HepG2 (cell line): ENCODE measurements at regions not wholly inside any gene's neighbourhood (a gene's known extent, or its start where the extent isn't known, plus 50 kb on each side); places are given as distances from the start of the nearest gene placed in this dataset.

Experiments used
- ATAC-seq: fragments of 200-7000 bp; cut with Tn5 transposase; 3 replicates; pipeline ENCODE4 v1.9.1; 2020; ENCODE audit warnings: mild to moderate bottlenecking, moderate library complexity
- BruUV-seq: library from RNA; stranded (reverse); fragments of 400-500 nt; replicated peaks from 2 replicates; lab custom pipeline; 2021; lab: Mats Ljungman, UMichigan
- CTCF ChIA-PET: fragments of 300-600 bp; formaldehyde crosslinking; extraction: SDS; loops from one replicate; lab custom pipeline; 2021; ENCODE audit warnings: low total read pairs, inconsistent platforms, low intra/inter-chr PET ratio; lab: Yijun Ruan, JAX
- POLR2A ChIA-PET: fragments of 350-600 bp; sonication (Branson Sonifier 250); formaldehyde crosslinking; loops from one replicate; lab custom pipeline; 2020; ENCODE audit warnings: antibody characterized with exemption, inconsistent platforms; lab: Yijun Ruan, JAX
- DNase-seq: peaks from one replicate; pipeline ENCODE4 v3.0.0-alpha.2; 2015; ENCODE audit warnings: low spot score
- FAIRE-seq: peaks from 3 replicates; lab custom pipeline; 2011; peaks lifted over from hg19 to GRCh38; lab: Jason Lieb, UNC
- H2AFZ ChIP-seq: one replicate; pipeline ENCODE4 v1.6.1; 2011; ENCODE audit warnings: low read length, inconsistent platforms
- H3K27ac ChIP-seq: fragments of 300-600 bp; 3 replicates; pipeline ENCODE4 v1.8.0; 2011; ENCODE audit warnings: mixed run types, mild to moderate bottlenecking, mixed read lengths, low read length, inconsistent platforms; ENCODE audit not compliant: insufficient read depth; ENCODE audit errors: extremely low read length
- H3K27me3 ChIP-seq, 2 experiments: fragments of 200-600 bp in 1 of 2; 2 replicates in 1 of 2; 3 replicates in 1 of 2; pipeline versions ENCODE4 v1.6.0 to v1.8.0; 2011; ENCODE audit warnings: low read length in 2 of 2, mild to moderate bottlenecking in 2 of 2, moderate library complexity in 2 of 2, inconsistent platforms in 1 of 2; ENCODE audit not compliant: insufficient read depth in 2 of 2, control insufficient read depth in 1 of 2
- H3K36me3 ChIP-seq, 2 experiments: fragments of 200-600 bp in 1 of 2; replicated peaks in 1 of 2; 2 replicates in 1 of 2; 3 replicates in 1 of 2; pipeline versions ENCODE4 v1.5.1 to v1.8.0; 2011; ENCODE audit warnings: low read length in 2 of 2, inconsistent platforms in 1 of 2; ENCODE audit not compliant: insufficient read depth in 2 of 2, control insufficient read depth in 1 of 2
- H3K4me1 ChIP-seq: 2 replicates; pipeline ENCODE4 v1.5.1; 2012; ENCODE audit warnings: low read length, inconsistent platforms; ENCODE audit not compliant: insufficient read depth
- H3K4me2 ChIP-seq: 2 replicates; pipeline ENCODE4 v1.6.0; 2011; ENCODE audit warnings: low read depth, low read length, inconsistent platforms
- H3K4me3 ChIP-seq, 3 experiments: fragments of 200-600 bp in 1 of 3; sonication (generic), shearing (Covaris generic) in 1 of 3; replicated peaks in 1 of 3; 2 replicates each; pipeline ENCODE4 v1.5.1; 2011 to 2016; ENCODE audit warnings: low read length in 3 of 3, inconsistent platforms in 2 of 3, low read depth in 2 of 3, mild to moderate bottlenecking in 2 of 3, control low read depth in 1 of 3, mixed read lengths in 1 of 3; ENCODE audit not compliant: insufficient read depth in 1 of 3
- H3K79me2 ChIP-seq: one replicate; pipeline ENCODE4 v1.6.1; 2011; ENCODE audit warnings: low read length, inconsistent platforms; ENCODE audit not compliant: insufficient read depth
- H3K9ac ChIP-seq: 2 replicates; pipeline ENCODE4 v1.6.0; 2011; ENCODE audit warnings: mild to moderate bottlenecking, low read depth, low read length, inconsistent platforms; ENCODE audit not compliant: insufficient read depth
- H3K9me3 ChIP-seq: 2 replicates; pipeline ENCODE4 v1.5.1; 2012; ENCODE audit warnings: mild to moderate bottlenecking, low read length
- H4K20me1 ChIP-seq: 2 replicates; pipeline ENCODE4 v1.6.0; 2011; ENCODE audit warnings: inconsistent platforms, mild to moderate bottlenecking, low read length, moderate library complexity; ENCODE audit not compliant: insufficient read depth
- BCL6 ChIP-seq: IDR thresholded peaks from 2 replicates; pipeline ENCODE4 v1.6.1; 2016; ENCODE audit warnings: missing genetic modification reagents, missing compliant biosample characterization
- ELF1 ChIP-seq: sonication (generic); formaldehyde crosslinking; IDR thresholded peaks from 2 replicates; pipeline ENCODE4 v1.4.0; 2020; ENCODE audit warnings: missing genetic modification reagents
- GFI1 ChIP-seq: sonication (generic); formaldehyde crosslinking; IDR thresholded peaks from 2 replicates; pipeline ENCODE4 v1.5.0; 2020; ENCODE audit warnings: missing genetic modification reagents, mild to moderate bottlenecking, borderline replicate concordance
- ISX ChIP-seq: sonication (generic); formaldehyde crosslinking; conservative IDR thresholded peaks from 2 replicates; pipeline ENCODE4 v1.5.0; 2020; ENCODE audit warnings: missing genetic modification reagents
- NFIB ChIP-seq: sonication (generic); formaldehyde crosslinking; IDR thresholded peaks from 2 replicates; pipeline ENCODE4 v1.9.0; 2021; ENCODE audit warnings: missing genetic modification reagents, mild to moderate bottlenecking, borderline replicate concordance
- NFIC ChIP-seq: IDR thresholded peaks from 2 replicates; pipeline ENCODE4 v1.6.1; 2012; ENCODE audit warnings: mild to moderate bottlenecking, low read length, inconsistent platforms
- RARA ChIP-seq: IDR thresholded peaks from 2 replicates; pipeline ENCODE4 v1.6.1; 2016; ENCODE audit warnings: missing genetic modification reagents, missing compliant biosample characterization
- SMAD9 ChIP-seq: sonication (generic); formaldehyde crosslinking; IDR thresholded peaks from 2 replicates; pipeline ENCODE4 v1.5.1; 2020; ENCODE audit warnings: mild to moderate bottlenecking, missing genetic modification reagents
- TBX2 ChIP-seq: sonication (generic); formaldehyde crosslinking; IDR thresholded peaks from 2 replicates; pipeline ENCODE4 v1.5.0; 2020; ENCODE audit warnings: missing genetic modification reagents, mild to moderate bottlenecking, borderline replicate concordance
- ZNF232 ChIP-seq: sonication (generic); formaldehyde crosslinking; IDR thresholded peaks from 2 replicates; pipeline ENCODE4 v1.4.0; 2020; ENCODE audit warnings: missing genetic modification reagents, borderline replicate concordance
- ZNF3 ChIP-seq: IDR thresholded peaks from 2 replicates; pipeline ENCODE4 v1.7.0; 2017; ENCODE audit warnings: inconsistent platforms
- ZNF343 ChIP-seq: sonication (generic); formaldehyde crosslinking; IDR thresholded peaks from 2 replicates; pipeline ENCODE4 v1.4.0; 2020; ENCODE audit warnings: mild to moderate bottlenecking, missing genetic modification reagents
- ZNF556 ChIP-seq: sonication (generic); formaldehyde crosslinking; IDR thresholded peaks from 2 replicates; pipeline ENCODE4 v1.4.0; 2020; ENCODE audit warnings: mild to moderate bottlenecking, missing genetic modification reagents, borderline replicate concordance
- ZNF616 ChIP-seq: sonication (generic); formaldehyde crosslinking; IDR thresholded peaks from 2 replicates; pipeline ENCODE4 v1.5.0; 2020; ENCODE audit warnings: low read depth, mild to moderate bottlenecking, missing genetic modification reagents
- ZNF629 ChIP-seq: sonication (generic); formaldehyde crosslinking; conservative IDR thresholded peaks from 2 replicates; pipeline ENCODE4 v1.5.0; 2020; ENCODE audit warnings: missing genetic modification reagents
- ZNF674 ChIP-seq: sonication (generic); formaldehyde crosslinking; IDR thresholded peaks from 2 replicates; pipeline ENCODE4 v1.5.0; 2020; ENCODE audit warnings: low read depth, mild to moderate bottlenecking, missing genetic modification reagents
- ZNF703 ChIP-seq: sonication (generic); formaldehyde crosslinking; IDR thresholded peaks from 2 replicates; pipeline ENCODE4 v1.5.1; 2020; ENCODE audit warnings: missing genetic modification reagents, mild to moderate bottlenecking, moderate library complexity, borderline replicate concordance
- ZNF776 ChIP-seq: sonication (generic); formaldehyde crosslinking; IDR thresholded peaks from 2 replicates; pipeline ENCODE4 v1.4.0; 2020; ENCODE audit warnings: mild to moderate bottlenecking, missing genetic modification reagents
- ZNF816 ChIP-seq: sonication (generic); formaldehyde crosslinking; IDR thresholded peaks from 2 replicates; pipeline ENCODE4 v1.8.0; 2022; ENCODE audit warnings: missing genetic modification reagents, mild to moderate bottlenecking, borderline replicate concordance
- ZZZ3 ChIP-seq: sonication (generic); formaldehyde crosslinking; IDR thresholded peaks from 2 replicates; pipeline ENCODE4 v1.4.0; 2020; ENCODE audit warnings: missing genetic modification reagents, mild to moderate bottlenecking, borderline replicate concordance
- WGBS: methylation state at CpG from one replicate; pipeline ENCODE4 v1.1.6; 2017; ENCODE audit warnings: low lambda C conversion rate; 5-methylcytosine and 5-hydroxymethylcytosine counted together
- in situ Hi-C: cut with HindIII; loops from 2 replicates; pipeline ENCODE4 v1.10.0; 2017; ENCODE audit warnings: low pct_unique_long_range_greater_than_20kb; ENCODE audit not compliant: extremely low pct_ligation_motif_present
- intact Hi-C: fragments of 100-400 bp; cut with micrococcal nuclease; formaldehyde crosslinking; loops from one replicate; pipeline ENCODE4 v1.10.0; 2022; ENCODE audit not compliant: unreplicated experiment
- TF ChIP-seq, protein P1 (sequence below): sonication (generic); formaldehyde crosslinking; conservative IDR thresholded peaks from 2 replicates; pipeline ENCODE4 v1.8.1; 2023; ENCODE audit warnings: missing genetic modification reagents
- TF ChIP-seq, protein P2 (sequence below): fragments of 450-650 bp; IDR thresholded peaks from 2 replicates; pipeline ENCODE4 v1.6.1; 2017
- TF ChIP-seq, protein P3 (sequence below): IDR thresholded peaks from 2 replicates; pipeline ENCODE4 v1.6.1; 2016; ENCODE audit warnings: control low read depth

GRCh38 chr1:38430949-38431348 lies 384.4 kb upstream of the POU3F1 start (continued):
- TF ChIP-seq ZNF629 (CRISPR knock-in tag), result no peak
- no peak for TF ChIP-seq ZNF674
- no peak for TF ChIP-seq ZNF776 (CRISPR knock-in tag)
- no peak for TF ChIP-seq RARA (CRISPR knock-in tag)
- no peak for TF ChIP-seq GFI1 (CRISPR knock-in tag)
- no peak for TF ChIP-seq ELF1 (CRISPR knock-in tag)
- TF ChIP-seq ZNF556, result no peak
- no peak for TF ChIP-seq BCL6
- no peak for TF ChIP-seq ZNF703 (CRISPR knock-in tag)
- TF ChIP-seq, protein P1, sequence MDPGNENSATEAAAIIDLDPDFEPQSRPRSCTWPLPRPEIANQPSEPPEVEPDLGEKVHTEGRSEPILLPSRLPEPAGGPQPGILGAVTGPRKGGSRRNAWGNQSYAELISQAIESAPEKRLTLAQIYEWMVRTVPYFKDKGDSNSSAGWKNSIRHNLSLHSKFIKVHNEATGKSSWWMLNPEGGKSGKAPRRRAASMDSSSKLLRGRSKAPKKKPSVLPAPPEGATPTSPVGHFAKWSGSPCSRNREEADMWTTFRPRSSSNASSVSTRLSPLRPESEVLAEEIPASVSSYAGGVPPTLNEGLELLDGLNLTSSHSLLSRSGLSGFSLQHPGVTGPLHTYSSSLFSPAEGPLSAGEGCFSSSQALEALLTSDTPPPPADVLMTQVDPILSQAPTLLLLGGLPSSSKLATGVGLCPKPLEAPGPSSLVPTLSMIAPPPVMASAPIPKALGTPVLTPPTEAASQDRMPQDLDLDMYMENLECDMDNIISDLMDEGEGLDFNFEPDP, result no peak
- TF ChIP-seq ZNF816 (CRISPR knock-in tag), result no peak
- TF ChIP-seq, protein P2, sequence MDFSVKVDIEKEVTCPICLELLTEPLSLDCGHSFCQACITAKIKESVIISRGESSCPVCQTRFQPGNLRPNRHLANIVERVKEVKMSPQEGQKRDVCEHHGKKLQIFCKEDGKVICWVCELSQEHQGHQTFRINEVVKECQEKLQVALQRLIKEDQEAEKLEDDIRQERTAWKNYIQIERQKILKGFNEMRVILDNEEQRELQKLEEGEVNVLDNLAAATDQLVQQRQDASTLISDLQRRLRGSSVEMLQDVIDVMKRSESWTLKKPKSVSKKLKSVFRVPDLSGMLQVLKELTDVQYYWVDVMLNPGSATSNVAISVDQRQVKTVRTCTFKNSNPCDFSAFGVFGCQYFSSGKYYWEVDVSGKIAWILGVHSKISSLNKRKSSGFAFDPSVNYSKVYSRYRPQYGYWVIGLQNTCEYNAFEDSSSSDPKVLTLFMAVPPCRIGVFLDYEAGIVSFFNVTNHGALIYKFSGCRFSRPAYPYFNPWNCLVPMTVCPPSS, result no peak
- no peak for TF ChIP-seq SMAD9 (CRISPR knock-in tag)
- no peak for TF ChIP-seq ZNF616 (CRISPR knock-in tag)

DNA sequence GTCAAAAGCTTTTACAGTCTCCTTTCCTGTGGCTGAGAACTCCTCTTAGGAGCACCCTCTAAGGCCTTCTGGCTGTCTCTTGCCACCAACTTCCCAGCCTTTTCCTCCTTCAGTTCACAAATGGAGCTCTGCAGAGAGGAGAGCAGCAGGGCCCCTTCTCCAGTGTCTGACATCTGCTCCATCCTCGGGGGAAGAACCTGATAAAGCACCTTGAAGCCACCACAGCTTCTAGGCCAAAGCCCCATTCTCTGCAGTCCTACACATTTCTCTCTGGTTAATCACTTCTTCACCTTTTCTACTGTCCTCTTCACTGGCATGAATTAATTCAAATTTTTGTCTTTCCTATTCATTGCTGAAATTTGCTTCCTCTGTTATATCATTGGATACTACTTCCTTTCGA lies 378.1 kb upstream of the POU3F1 start:
- FAIRE-seq (no peak), DNase-seq (no peak), ATAC-seq (no peak)
- WGBS, result 0% methylated on average over 2 of the region's 2 CpGs
- Histone ChIP-seq H4K20me1 (no peaks in the 10 kb centered on the region), H2AFZ (no peak overlapping the region), H3K36me3 (no peaks in the 10 kb centered on the region), H3K27me3 (0 out of 5 replicates have a peak, but pooled peaks cover 0 to 1% of the 10 kb centered on the region in 2 experiments), H3K4me3 (no peak overlapping the region), H3K4me2 (no peak overlapping the region), H3K9ac (no peak overlapping the region), H3K9me3 (no peaks in the 10 kb centered on the region), H3K27ac (no peak overlapping the region), H3K79me2 (no peaks in the 10 kb centered on the region), H3K4me1 (no peaks in the 10 kb centered on the region)
- ChIA-PET CTCF (no interaction called here), POLR2A (no interaction called here)
- no TSS peak for BruUV-seq
- intact Hi-C loops (no loop called here), in situ Hi-C loops (no loop called here)
- no peak for TF ChIP-seq ZNF343 (CRISPR knock-in tag)
- no peak for TF ChIP-seq TBX2 (CRISPR knock-in tag)
- no peak for TF ChIP-seq ZNF232 (CRISPR knock-in tag)
- TF ChIP-seq ZZZ3, result no peak
- TF ChIP-seq ZNF3, result no peak
- no peak for TF ChIP-seq NFIC
- TF ChIP-seq, protein P3, sequence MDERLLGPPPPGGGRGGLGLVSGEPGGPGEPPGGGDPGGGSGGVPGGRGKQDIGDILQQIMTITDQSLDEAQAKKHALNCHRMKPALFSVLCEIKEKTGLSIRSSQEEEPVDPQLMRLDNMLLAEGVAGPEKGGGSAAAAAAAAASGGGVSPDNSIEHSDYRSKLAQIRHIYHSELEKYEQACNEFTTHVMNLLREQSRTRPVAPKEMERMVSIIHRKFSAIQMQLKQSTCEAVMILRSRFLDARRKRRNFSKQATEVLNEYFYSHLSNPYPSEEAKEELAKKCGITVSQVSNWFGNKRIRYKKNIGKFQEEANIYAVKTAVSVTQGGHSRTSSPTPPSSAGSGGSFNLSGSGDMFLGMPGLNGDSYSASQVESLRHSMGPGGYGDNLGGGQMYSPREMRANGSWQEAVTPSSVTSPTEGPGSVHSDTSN (CRISPR knock-in tag), result no peak
- TF ChIP-seq ISX (CRISPR knock-in tag), result no peak
- no peak for TF ChIP-seq NFIB (CRISPR knock-in tag)
